H1 (cell line): ENCODE measurements at regions not wholly inside any gene's neighbourhood (a gene's known extent, or its start where the extent isn't known, plus 50 kb on each side); places are given as distances from the start of the nearest gene placed in this dataset.
A peak's percentile ranks its signal among the peaks of the same experiment; 100 is the strongest.

Experiments
- CTCF ChIA-PET: fragments of 300-600 bp; sonication (Branson Sonifier 250); formaldehyde crosslinking; loops from one replicate; lab custom pipeline; 2021; ENCODE audit not compliant: partially characterized antibody; lab: Charles Lee
- POLR2A ChIA-PET: fragments of 300-600 bp; sonication (Branson Sonifier 250); formaldehyde crosslinking; loops from one replicate; lab custom pipeline; 2021; ENCODE audit warnings: inconsistent platforms; ENCODE audit not compliant: partially characterized antibody; lab: Charles Lee
- DNase-seq, 2 experiments: peaks; one replicate each; pipeline versions ENCODE4 v3.0.0 to v3.0.0-alpha.2; 2010 to 2022; ENCODE audit warnings: low spot score in 2 of 2, low read depth in 1 of 2, mixed read lengths in 1 of 2
- FAIRE-seq: peaks from 2 replicates; lab custom pipeline; 2011; peaks lifted over from hg19 to GRCh38; lab: Jason Lieb, UNC
- H2AFZ ChIP-seq: 2 replicates; pipeline ENCODE4 v1.8.1; 2012; ENCODE audit warnings: low read length, inconsistent platforms
- H2AK5ac ChIP-seq: 2 replicates; pipeline ENCODE4 v1.6.1; 2013; ENCODE audit warnings: low read depth, low read length
- H2BK120ac ChIP-seq: replicated peaks from 2 replicates; pipeline ENCODE3; 2013; ENCODE audit warnings: low read depth, low read length, inconsistent platforms
- H2BK12ac ChIP-seq: 2 replicates; pipeline ENCODE4 v1.6.1; 2013; ENCODE audit warnings: low read depth, low read length
- H2BK15ac ChIP-seq: 2 replicates; pipeline ENCODE4 v1.6.1; 2013; ENCODE audit warnings: low read length
- H2BK20ac ChIP-seq: 2 replicates; pipeline ENCODE4 v1.6.1; 2013; ENCODE audit warnings: low read length
- H2BK5ac ChIP-seq: 2 replicates; pipeline ENCODE4 v1.6.1; 2013; ENCODE audit warnings: low read depth, low read length
- H3K14ac ChIP-seq: 2 replicates; pipeline ENCODE4 v1.6.1; 2013; ENCODE audit warnings: inconsistent platforms; ENCODE audit not compliant: insufficient read length
- H3K18ac ChIP-seq: 2 replicates; pipeline ENCODE4 v1.6.1; 2013; ENCODE audit warnings: low read length; ENCODE audit errors: extremely low read depth
- H3K23ac ChIP-seq: 2 replicates; pipeline ENCODE4 v1.6.1; 2013; ENCODE audit warnings: inconsistent platforms; ENCODE audit not compliant: insufficient read length
- H3K23me2 ChIP-seq: 2 replicates; pipeline ENCODE4 v1.6.1; 2013; ENCODE audit warnings: low read depth, low read length
- H3K27ac ChIP-seq: 2 replicates; pipeline ENCODE4 v1.6.1; 2011; ENCODE audit warnings: low read depth, low read length, inconsistent platforms
- H3K27me3 ChIP-seq, 4 experiments: replicated peaks in 1 of 4; 1 replicate in 1 of 4; 2 replicates in 3 of 4; pipeline versions ENCODE4 v1.6.1 to v1.8.1; 2011 to 2013; ENCODE audit warnings: low read length in 3 of 4, mild to moderate bottlenecking in 3 of 4, inconsistent platforms in 2 of 4, mixed read lengths in 2 of 4, moderate library complexity in 1 of 4; ENCODE audit not compliant: control insufficient read depth in 3 of 4, insufficient read depth in 3 of 4; ENCODE audit errors: extremely low read depth in 1 of 4
- H3K36me3 ChIP-seq, 4 experiments: 2 replicates each; pipeline versions ENCODE4 v1.6.1 to v1.8.1; 2011 to 2013; ENCODE audit warnings: mild to moderate bottlenecking in 4 of 4, low read length in 3 of 4, moderate library complexity in 2 of 4, control low read depth in 1 of 4, inconsistent platforms in 1 of 4; ENCODE audit not compliant: insufficient read depth in 4 of 4, control insufficient read depth in 2 of 4
- H3K4ac ChIP-seq: replicated peaks from 2 replicates; pipeline ENCODE3; 2013; ENCODE audit warnings: low read length, low read depth, mixed read lengths, inconsistent platforms; ENCODE audit not compliant: insufficient read length
- H3K4me1 ChIP-seq, 4 experiments: replicated peaks in 1 of 4; 1 replicate in 1 of 4; 2 replicates in 3 of 4; pipeline versions ENCODE4 v1.6.1 to v1.8.1; 2011 to 2013; ENCODE audit warnings: low read length in 3 of 4, inconsistent platforms in 2 of 4, mixed read lengths in 1 of 4; ENCODE audit not compliant: insufficient read depth in 4 of 4, control insufficient read depth in 3 of 4
- H3K4me2 ChIP-seq, 2 experiments: 2 replicates each; pipeline versions ENCODE4 v1.6.1 to v1.8.1; 2011 to 2013; ENCODE audit warnings: low read depth in 2 of 2, low read length in 2 of 2, control low read depth in 1 of 2, inconsistent platforms in 1 of 2, mild to moderate bottlenecking in 1 of 2; ENCODE audit not compliant: insufficient read depth in 1 of 2
- H3K4me3 ChIP-seq, 4 experiments: fragments of 200-600, 300-600 bp in 1 of 4; sonication (generic), shearing (Covaris generic), sonication (Bioruptor Twin) in 1 of 4; 2 replicates each; pipeline versions ENCODE4 v1.5.1 to v1.8.1; 2011 to 2016; ENCODE audit warnings: low read length in 4 of 4, low read depth in 3 of 4, control low read depth in 2 of 4, inconsistent platforms in 2 of 4, mild to moderate bottlenecking in 2 of 4, mixed read lengths in 1 of 4, moderate library complexity in 1 of 4; ENCODE audit not compliant: insufficient read depth in 2 of 4; ENCODE audit errors: extremely low read depth in 1 of 4
- H3K56ac ChIP-seq: replicated peaks from 2 replicates; pipeline ENCODE3; 2013; ENCODE audit warnings: low read depth, mild to moderate bottlenecking, mixed read lengths, low read length, inconsistent platforms; ENCODE audit not compliant: insufficient read length
- H3K79me1 ChIP-seq: 2 replicates; pipeline ENCODE4 v1.6.1; 2013; ENCODE audit warnings: low read depth, low read length, control low read depth
- H3K79me2 ChIP-seq, 2 experiments: 2 replicates each; pipeline versions ENCODE4 v1.6.1 to v1.8.1; 2012 to 2013; ENCODE audit warnings: low read length in 2 of 2, mild to moderate bottlenecking in 2 of 2, inconsistent platforms in 1 of 2; ENCODE audit not compliant: insufficient read depth in 2 of 2, control insufficient read depth in 1 of 2
- H3K9ac ChIP-seq, 4 experiments: replicated peaks in 1 of 4; 1 replicate in 1 of 4; 2 replicates in 3 of 4; pipeline versions ENCODE4 v1.6.1 to v1.8.1; 2011 to 2013; ENCODE audit warnings: low read depth in 3 of 4, low read length in 3 of 4, control low read depth in 2 of 4, mild to moderate bottlenecking in 2 of 4, moderate library complexity in 2 of 4, inconsistent platforms in 1 of 4; ENCODE audit errors: extremely low read depth in 1 of 4
- H3K9me3 ChIP-seq, 2 experiments: 2 replicates each; pipeline versions ENCODE4 v1.6.1 to v1.8.1; 2012 to 2013; ENCODE audit warnings: mild to moderate bottlenecking in 2 of 2, moderate library complexity in 2 of 2, control low read depth in 1 of 2, inconsistent platforms in 1 of 2, low read depth in 1 of 2, low read length in 1 of 2, mixed read lengths in 1 of 2; ENCODE audit not compliant: insufficient read depth in 2 of 2
- H4K20me1 ChIP-seq, 2 experiments: replicated peaks in 1 of 2; 2 replicates each; pipeline versions ENCODE3 to v1.8.1; 2011 to 2013; ENCODE audit warnings: inconsistent platforms in 2 of 2, low read length in 2 of 2, mild to moderate bottlenecking in 1 of 2; ENCODE audit not compliant: insufficient read depth in 2 of 2, control insufficient read depth in 1 of 2
- H4K5ac ChIP-seq: 2 replicates; pipeline ENCODE4 v1.6.1; 2013; ENCODE audit warnings: low read length, low read depth, mixed read lengths, inconsistent platforms; ENCODE audit not compliant: insufficient read length
- H4K8ac ChIP-seq: 2 replicates; pipeline ENCODE4 v1.8.0; 2013; ENCODE audit warnings: mild to moderate bottlenecking, moderate library complexity, low read length, inconsistent platforms; ENCODE audit not compliant: insufficient read depth; ENCODE audit errors: extremely low read depth
- H4K91ac ChIP-seq: replicated peaks from 2 replicates; pipeline ENCODE3; 2013; ENCODE audit warnings: low read length, mixed read lengths, inconsistent platforms; ENCODE audit not compliant: insufficient read length
- CBX5 ChIP-seq: fragments of 300-800, 300-1000 bp; sonication (generic); IDR thresholded peaks from 2 replicates; pipeline ENCODE4 v1.7.1; 2016; ENCODE audit warnings: antibody characterized with exemption, low read length, low read depth
- CHD1 ChIP-seq: IDR thresholded peaks from 2 replicates; pipeline ENCODE4 v1.6.1; 2012; ENCODE audit warnings: low read depth, low read length, improper control_type of control experiment
- CREB1 ChIP-seq: IDR thresholded peaks from 2 replicates; pipeline ENCODE4 v1.6.1; 2012; ENCODE audit warnings: inconsistent platforms
- CTBP2 ChIP-seq: IDR thresholded peaks from 2 replicates; pipeline ENCODE4 v1.7.0; 2011; ENCODE audit warnings: borderline replicate concordance, mild to moderate bottlenecking, moderate library complexity, mixed read lengths, low read length; ENCODE audit not compliant: insufficient read depth, insufficient read length
- EGR1 ChIP-seq: IDR thresholded peaks from 2 replicates; pipeline ENCODE4 v1.6.1; 2011; ENCODE audit warnings: low read depth, low read length, borderline replicate concordance
- JUND ChIP-seq: IDR thresholded peaks from 2 replicates; pipeline ENCODE4 v1.6.1; 2011; ENCODE audit warnings: mild to moderate bottlenecking, improper control_type of control experiment, low read length
- KDM5A ChIP-seq: fragments of 200-600 bp; IDR thresholded peaks from 2 replicates; pipeline ENCODE4 v1.7.1; 2012; ENCODE audit warnings: mild to moderate bottlenecking, low read length, inconsistent platforms, mixed read lengths
- SP4 ChIP-seq: IDR thresholded peaks from 2 replicates; pipeline ENCODE4 v1.6.1; 2012; ENCODE audit warnings: low read length, inconsistent platforms
- SUZ12 ChIP-seq: fragments of 200-600 bp; sonication (generic); IDR thresholded peaks from 2 replicates; pipeline ENCODE4 v1.6.1; 2012; ENCODE audit warnings: mild to moderate bottlenecking, inconsistent platforms, low read length, moderate library complexity, mixed read lengths
- TBP ChIP-seq: IDR thresholded peaks from 2 replicates; pipeline ENCODE4 v1.6.1; 2011; ENCODE audit warnings: low read depth, low read length, improper control_type of control experiment
- TCF12 ChIP-seq: IDR thresholded peaks from 2 replicates; pipeline ENCODE4 v1.6.1; 2011; ENCODE audit warnings: low read depth, mild to moderate bottlenecking, low read length
- WGBS, 2 experiments: shearing (Covaris generic) in 1 of 2; methylation state at CpG; one replicate each; pipeline versions ENCODE4 v1.1.6 to v1.1.7; 2013 to 2015; ENCODE audit warnings: low lambda C conversion rate in 2 of 2, mixed read lengths in 2 of 2, inconsistent platforms in 1 of 2, low coverage in 1 of 2, missing lambda C conversion rate in 1 of 2; ENCODE audit not compliant: insufficient replicate concordance in 2 of 2, insufficient coverage in 1 of 2, insufficient read length in 1 of 2; ENCODE audit errors: extremely low coverage in 1 of 2, missing lambda C conversion rate in 1 of 2; 5-methylcytosine and 5-hydroxymethylcytosine counted together
- TF ChIP-seq, protein P1 (sequence below): IDR thresholded peaks from 2 replicates; pipeline ENCODE4 v1.6.1; 2011; ENCODE audit warnings: low read depth, mild to moderate bottlenecking, low read length; ENCODE audit not compliant: insufficient read depth

DNA sequence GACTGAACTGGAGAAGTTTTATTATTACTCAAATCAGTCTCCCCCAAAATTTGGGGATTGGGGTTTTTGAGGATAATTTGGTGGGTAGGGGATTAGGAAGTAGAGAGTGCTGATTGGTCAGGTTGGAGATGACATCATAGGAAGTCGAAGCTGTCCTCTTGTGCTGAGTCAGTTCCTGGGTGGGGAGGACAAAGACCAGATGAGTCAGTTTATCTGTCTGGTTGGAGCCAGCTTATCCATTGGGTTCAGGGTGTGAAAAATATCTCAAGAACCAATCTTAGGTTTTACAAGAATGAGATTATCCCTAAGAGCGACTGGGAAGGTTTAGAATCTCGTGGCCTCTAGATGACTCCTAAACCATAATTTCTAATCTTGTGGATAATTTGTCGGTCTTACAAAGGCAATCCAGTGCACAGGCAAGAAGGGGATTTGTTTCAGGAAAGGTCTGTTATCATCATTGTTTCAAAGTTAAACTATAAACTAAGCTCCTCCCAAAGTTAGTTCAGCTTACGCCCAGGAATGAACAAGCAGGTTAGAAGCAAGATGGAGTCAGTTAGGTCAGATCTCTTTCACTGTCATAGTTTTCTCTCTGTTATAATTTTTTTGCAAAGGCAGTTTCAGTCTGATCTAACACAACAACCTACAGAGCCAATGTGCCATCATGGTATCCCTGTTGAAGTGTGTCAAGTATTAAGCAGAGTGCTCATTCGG is 274.5 kb downstream of the SLC7A11 start:
- no peak overlapping the region for H3K18ac ChIP-seq

More for the DNA sequence above, 274.5 kb downstream of the SLC7A11 start:
- Histone ChIP-seq H2BK20ac (no peak overlapping the region), H3K9ac (no peak overlapping the region), H2BK12ac (no peak overlapping the region), H2AK5ac (no peak overlapping the region), H3K4me2 (no peak overlapping the region), H2BK15ac (no peak overlapping the region), H3K23ac (no peak overlapping the region), H3K14ac (no peak overlapping the region), H3K4ac (no peak overlapping the region), H3K79me1 (no peaks in the 10 kb centered on the region), H2BK5ac (no peak overlapping the region), H4K8ac (no peak overlapping the region), H4K91ac (no peak overlapping the region), H3K9me3 (no peaks in the 10 kb centered on the region), H3K79me2 (no peaks in the 10 kb centered on the region), H4K20me1 (no peaks in the 10 kb centered on the region), H2AFZ (0 out of 2 replicates have a peak overlapping the region, but pooled peaks have one; percentile 38), H3K4me3 (no peak overlapping the region), H3K36me3 (no peaks in the 10 kb centered on the region), H3K27ac (no peak overlapping the region), H2BK120ac (no peak overlapping the region), H3K56ac (no peak overlapping the region), H3K4me1 (no peaks in the 10 kb centered on the region), H4K5ac (no peak overlapping the region), H3K27me3 (no peaks in the 10 kb centered on the region), H3K23me2 (no peaks in the 10 kb centered on the region; the same call in 1 of the 2 replicates)
- no peak for DNase-seq
- no peak for FAIRE-seq
- 93% methylated on average over 6 of the region's 6 CpGs; no CpG with 5 or more reads in 1 of the 2 experiments for WGBS, 2 experiments
- POLR2A ChIA-PET = no interaction called here
- CTCF ChIA-PET = interaction anchor here (0.7 kb wide), 1 partner anchor 60 kb away, joined by 4 read pairs; no protein-coding TSS in a partner anchor
- TF ChIP-seq EGR1 (no peak), TBP (no peak), TCF12 (no peak), CREB1 (no peak), JUND (no peak), KDM5A (no peak), SUZ12 (no peak), CBX5 (no peak), CTBP2 (no peak), SP4 (no peak), CHD1 (no peak)
- TF ChIP-seq, protein P1, sequence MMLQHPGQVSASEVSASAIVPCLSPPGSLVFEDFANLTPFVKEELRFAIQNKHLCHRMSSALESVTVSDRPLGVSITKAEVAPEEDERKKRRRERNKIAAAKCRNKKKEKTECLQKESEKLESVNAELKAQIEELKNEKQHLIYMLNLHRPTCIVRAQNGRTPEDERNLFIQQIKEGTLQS = no peak
- TF ChIP-seq, all 59 proteins: peak for 0
